ENCODE measurements at regions not wholly inside any gene's neighbourhood (a gene's known extent, or its start where the extent isn't known, plus 50 kb on each side); places are given as distances from the start of the nearest gene placed in this dataset.

GRCh38 chr1:53401813-53402745 lies 57.1 kb upstream of the DMRTB1 start:
- TF ChIP-seq CTCF (IDR thresholded peaks at IDR 0.05) (no peak), POLR2A (IDR thresholded peaks at IDR 0.05) (no peak)
